B cell (primary cell): ENCODE measurements at regions not wholly inside any gene's neighbourhood (a gene's known extent, or its start where the extent isn't known, plus 50 kb on each side); places are given as distances from the start of the nearest gene placed in this dataset.

Source experiments
- CTCF ChIP-seq: fragments of 200-600 bp; IDR thresholded peaks from one replicate; pipeline ENCODE4 v1.8.0; 2022; ENCODE audit warnings: antibody characterized with exemption, mild to moderate bottlenecking
- EZH2 ChIP-seq: IDR thresholded peaks from 2 replicates; pipeline ENCODE4 v1.6.1; 2012; ENCODE audit warnings: borderline replicate concordance, low read depth, mild to moderate bottlenecking, moderate library complexity, low read length; ENCODE audit not compliant: insufficient read depth, poor library complexity, severe bottlenecking

- TF ChIP-seq CTCF (no peak), EZH2 (no peak)
These were observed 203.5 kb upstream of the ECI2 start for GRCh38 chr6:4338884-4339283.
